Germinal center (tissue), 1 donor: ENCODE measurements at regions not wholly inside any gene's neighbourhood (a gene's known extent, or its start where the extent isn't known, plus 50 kb on each side); places are given as distances from the start of the nearest gene placed in this dataset.

Experiments used
- DNase-seq: peaks from one replicate; pipeline ENCODE4 v3.0.0; 2012; ENCODE audit warnings: mixed read lengths, low spot score

- DNase-seq = no peak
These were observed 325.8 kb upstream of the ZMIZ1 start for GRCh38 chr10:78742730-78743615.

GRCh38 chr10:78744056-78744455 is 324.7 kb upstream of the ZMIZ1 start:
- no peak for DNase-seq

GRCh38 chr10:78744491-78745090 is 324.2 kb upstream of the ZMIZ1 start:
- DNase-seq = no peak

- no peak for DNase-seq
These were observed 323.3 kb upstream of the ZMIZ1 start for GRCh38 chr10:78745441-78745840.

- DNase-seq = no peak
These were observed 322.5 kb upstream of the ZMIZ1 start for GRCh38 chr10:78746155-78746763.

GRCh38 chr10:78747401-78748234 is 321.1 kb upstream of the ZMIZ1 start:
- DNase-seq = no peak

- DNase-seq = no peak
These were observed 320.6 kb upstream of the ZMIZ1 start for GRCh38 chr10:78748235-78748533.

GRCh38 chr10:78749200-78749599 is 319.6 kb upstream of the ZMIZ1 start:
- DNase-seq = no peak

- no peak for DNase-seq
These were observed 318.9 kb upstream of the ZMIZ1 start for GRCh38 chr10:78749898-78750297.

- DNase-seq = no peak
These were observed 318.3 kb upstream of the ZMIZ1 start for GRCh38 chr10:78750418-78750817.

GRCh38 chr10:78751716-78752115 is 317.1 kb upstream of the ZMIZ1 start:
- no peak for DNase-seq

GRCh38 chr10:78752221-78752620 is 316.5 kb upstream of the ZMIZ1 start:
- no peak for DNase-seq

- DNase-seq = no peak
These were observed 316.1 kb upstream of the ZMIZ1 start for GRCh38 chr10:78752708-78753107.

- DNase-seq = no peak
These were observed 314.3 kb upstream of the ZMIZ1 start for GRCh38 chr10:78754269-78755062.

- no peak for DNase-seq
These were observed 313.6 kb upstream of the ZMIZ1 start for GRCh38 chr10:78755063-78755701.

- DNase-seq = no peak
These were observed 312.8 kb upstream of the ZMIZ1 start for GRCh38 chr10:78755877-78756455.

GRCh38 chr10:78756604-78757343 is 312.0 kb upstream of the ZMIZ1 start:
- DNase-seq = no peak

- no peak for DNase-seq
These were observed 311.3 kb upstream of the ZMIZ1 start for GRCh38 chr10:78757344-78757925.

- DNase-seq = no peak
These were observed 310.6 kb upstream of the ZMIZ1 start for GRCh38 chr10:78758176-78758575.
